Gastroesophageal sphincter (tissue), 4 donors: ENCODE measurements at regions not wholly inside any gene's neighbourhood (a gene's known extent, or its start where the extent isn't known, plus 50 kb on each side); places are given as distances from the start of the nearest gene placed in this dataset.
"Not testable (repeated sequence)": the region's sequence is repeated elsewhere in the genome, so short reads cannot be mapped to it uniquely, and the experiment has no call there.

Source experiments
- ATAC-seq: fragments of 150-250 bp; one replicate; pipeline ENCODE4 v1.9.1; 2016; ENCODE audit warnings: mild to moderate bottlenecking, moderate library complexity
- H3K27ac ChIP-seq, 4 donors: fragments of 200-600 bp; sonication (generic) in 3 of 4; 1 replicate in 3 of 4; 2 replicates in 1 of 4; pipeline ENCODE4 v1.5.1; 2016 to 2019
- H3K27me3 ChIP-seq: fragments of 200-600 bp; sonication (generic); one replicate; pipeline ENCODE4 v1.5.1; 2019
- H3K36me3 ChIP-seq, 2 donors: fragments of 200-600 bp; sonication (generic); one replicate each; pipeline ENCODE4 v1.5.1; 2019; ENCODE audit warnings: control low read depth in 1 of 2
- H3K4me1 ChIP-seq, 3 donors: fragments of 200-600 bp; sonication (generic); 1 replicate in 2 of 3; 2 replicates in 1 of 3; pipeline ENCODE4 v1.5.1; 2016 to 2019; ENCODE audit warnings: control low read depth in 2 of 3
- H3K4me3 ChIP-seq, 2 donors: fragments of 200-600 bp; sonication (generic); one replicate each; pipeline ENCODE4 v1.5.1; 2019; ENCODE audit warnings: mild to moderate bottlenecking in 1 of 2, moderate library complexity in 1 of 2
- H3K9me3 ChIP-seq, 3 donors: fragments of 200-600 bp; sonication (generic); one replicate each; pipeline ENCODE4 v1.5.1; 2017 to 2019; ENCODE audit warnings: control low read depth in 2 of 3
- EP300 ChIP-seq: sonication (generic); formaldehyde crosslinking; IDR thresholded peaks from one replicate; pipeline ENCODE4 v1.6.1; 2017; ENCODE audit warnings: antibody characterized with exemption, mild to moderate bottlenecking
- POLR2A ChIP-seq, 2 donors: fragments of 450-650 bp; IDR thresholded peaks; one replicate each; pipeline ENCODE4 v1.6.1; 2017; ENCODE audit warnings: antibody characterized with exemption in 2 of 2, mild to moderate bottlenecking in 2 of 2, moderate library complexity in 1 of 2
- POLR2AphosphoS5 ChIP-seq: sonication (generic); formaldehyde crosslinking; IDR thresholded peaks from one replicate; pipeline ENCODE4 v1.6.1; 2017; ENCODE audit warnings: antibody characterized with exemption
- WGBS, 2 donors: methylation state at CpG; one replicate each; pipeline ENCODE4 v1.1.5; 2018; ENCODE audit warnings: low coverage in 1 of 2; 5-methylcytosine and 5-hydroxymethylcytosine counted together
- TF ChIP-seq, protein P1 (sequence below), 4 experiments: fragments of 200-600 bp in 2 of 4; fragments of 450-650 bp in 2 of 4; sonication (generic) in 1 of 4; IDR thresholded peaks; one replicate each; pipeline ENCODE4 v1.5.1; 2017 to 2019; ENCODE audit warnings: antibody characterized with exemption in 4 of 4, mild to moderate bottlenecking in 2 of 4, moderate library complexity in 2 of 4

DNA sequence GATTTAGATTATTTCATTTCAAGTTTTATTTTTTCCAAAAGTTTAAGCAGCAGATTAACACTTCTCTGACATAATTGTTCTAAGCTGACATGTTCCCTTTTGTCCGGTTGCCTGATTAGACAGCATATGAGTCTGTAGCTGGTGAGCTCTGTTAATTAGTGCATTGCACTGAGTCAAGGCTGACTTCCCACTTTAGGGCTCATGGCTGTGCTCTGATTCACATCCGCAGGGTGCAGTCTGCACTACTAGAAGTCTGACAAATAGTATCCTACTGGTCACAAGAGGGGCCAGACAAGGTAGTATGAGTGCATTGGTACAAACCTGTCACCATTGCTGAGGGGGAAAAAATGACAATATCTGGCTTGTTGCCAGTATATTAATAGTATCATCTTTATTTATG, 443.9 kb upstream of the ZNF804A start:
- Histone ChIP-seq H3K9me3 (peaks cover 0 to 14% (median 0%) of the 10 kb centered on the region in 3 donors), H3K4me3 (no peak overlapping the region), H3K27me3 (no peaks in the 10 kb centered on the region), H3K4me1 (no peaks in the 10 kb centered on the region), H3K27ac (no peak overlapping the region), H3K36me3 (no peaks in the 10 kb centered on the region)
- TF ChIP-seq POLR2A (IDR thresholded peaks at IDR 0.05) (no peak), EP300 (no peak)
- TF ChIP-seq, protein P1, sequence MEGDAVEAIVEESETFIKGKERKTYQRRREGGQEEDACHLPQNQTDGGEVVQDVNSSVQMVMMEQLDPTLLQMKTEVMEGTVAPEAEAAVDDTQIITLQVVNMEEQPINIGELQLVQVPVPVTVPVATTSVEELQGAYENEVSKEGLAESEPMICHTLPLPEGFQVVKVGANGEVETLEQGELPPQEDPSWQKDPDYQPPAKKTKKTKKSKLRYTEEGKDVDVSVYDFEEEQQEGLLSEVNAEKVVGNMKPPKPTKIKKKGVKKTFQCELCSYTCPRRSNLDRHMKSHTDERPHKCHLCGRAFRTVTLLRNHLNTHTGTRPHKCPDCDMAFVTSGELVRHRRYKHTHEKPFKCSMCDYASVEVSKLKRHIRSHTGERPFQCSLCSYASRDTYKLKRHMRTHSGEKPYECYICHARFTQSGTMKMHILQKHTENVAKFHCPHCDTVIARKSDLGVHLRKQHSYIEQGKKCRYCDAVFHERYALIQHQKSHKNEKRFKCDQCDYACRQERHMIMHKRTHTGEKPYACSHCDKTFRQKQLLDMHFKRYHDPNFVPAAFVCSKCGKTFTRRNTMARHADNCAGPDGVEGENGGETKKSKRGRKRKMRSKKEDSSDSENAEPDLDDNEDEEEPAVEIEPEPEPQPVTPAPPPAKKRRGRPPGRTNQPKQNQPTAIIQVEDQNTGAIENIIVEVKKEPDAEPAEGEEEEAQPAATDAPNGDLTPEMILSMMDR (IDR thresholded peaks at IDR 0.05) = no peak
- WGBS, 2 donors = 57 to 75% methylated on average over 1 to 2 of the region's 2 CpGs
- no peak for ATAC-seq

DNA sequence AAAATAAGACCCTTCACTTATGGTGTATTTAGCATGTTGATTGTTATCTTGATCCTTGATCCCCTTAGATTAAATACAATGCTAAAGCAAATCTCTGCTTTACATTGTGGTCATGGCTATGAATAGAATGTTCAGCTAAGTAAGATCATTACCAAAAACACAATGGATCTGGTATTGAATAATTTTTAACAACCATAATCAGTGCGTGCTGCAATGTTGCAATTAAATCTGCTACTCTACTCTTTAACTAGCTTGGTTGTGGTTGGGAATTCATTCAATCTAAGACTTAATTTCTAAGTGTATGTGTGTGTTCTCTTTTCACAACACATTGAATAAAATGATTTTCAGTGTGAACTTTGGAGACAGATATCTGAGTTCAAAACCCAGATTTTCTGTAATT, 442.5 kb upstream of the ZNF804A start:
- peaks cover 0 to 5% (median 0%) of the 10 kb centered on the region in 3 donors for H3K9me3 ChIP-seq
- H3K36me3 ChIP-seq = no peaks in the 10 kb centered on the region
- no peaks in the 10 kb centered on the region for H3K27me3 ChIP-seq
- no peak overlapping the region for H3K4me3 ChIP-seq
- H3K4me1 ChIP-seq = no peaks in the 10 kb centered on the region
- no peak for ATAC-seq
- no peak for TF ChIP-seq EP300
- H3K27ac ChIP-seq = no peak overlapping the region
- WGBS, 2 donors = 85 to 100% methylated on average over 1 of the region's 1 CpG

DNA sequence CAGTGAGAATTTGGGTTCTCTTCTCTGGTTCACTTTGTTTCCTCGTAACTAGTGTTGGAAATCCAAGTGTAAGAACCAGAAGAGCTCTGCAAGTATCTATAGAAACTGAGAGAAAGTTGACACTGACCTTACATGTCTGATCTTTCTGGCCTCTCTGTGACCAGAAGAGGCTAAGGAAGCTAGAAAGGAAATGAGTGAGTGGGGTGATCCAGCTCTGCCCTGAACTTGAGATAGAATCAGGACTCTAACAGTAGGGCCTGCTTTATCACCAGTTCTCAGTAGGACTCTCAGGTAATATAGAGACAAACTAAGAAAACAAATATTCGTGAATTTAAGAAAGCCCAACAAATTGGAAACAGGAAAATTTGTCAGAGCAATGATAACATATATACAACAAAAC, 441.2 kb upstream of the ZNF804A start:
- H3K4me1 ChIP-seq = no peaks in the 10 kb centered on the region
- H3K27ac ChIP-seq = no peak overlapping the region
- peaks cover 0 to 5% (median 0%) of the 10 kb centered on the region in 3 donors for H3K9me3 ChIP-seq
- 44 to 50% methylated on average over 2 of the region's 2 CpGs for WGBS, 2 donors
- H3K36me3 ChIP-seq = no peaks in the 10 kb centered on the region
- ATAC-seq = no peak
- H3K27me3 ChIP-seq = no peaks in the 10 kb centered on the region
- TF ChIP-seq POLR2AphosphoS5 (no peak), POLR2A (IDR thresholded peaks at IDR 0.05) (no peak), EP300 (no peak)
- TF ChIP-seq, protein P1 (IDR thresholded peaks at IDR 0.05) = no peak
- no peak overlapping the region for H3K4me3 ChIP-seq

DNA sequence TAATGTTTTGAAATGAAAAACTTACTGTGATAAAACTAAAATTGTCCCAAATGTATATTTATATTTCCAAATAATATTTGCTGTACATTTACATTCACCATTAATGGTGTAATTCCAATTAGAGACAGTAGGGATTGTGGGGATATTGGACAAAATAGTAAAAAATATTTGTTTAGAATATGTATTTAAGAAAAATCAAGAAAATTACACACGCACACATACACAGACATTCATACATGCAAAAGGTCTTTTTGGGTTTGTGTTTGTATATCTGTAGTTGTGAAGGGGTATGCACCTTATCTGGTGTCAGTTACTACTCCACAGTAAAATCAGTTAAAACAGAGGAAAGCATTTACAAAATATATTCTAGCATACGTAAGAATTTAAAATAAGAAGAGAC, 435.9 kb upstream of the ZNF804A start:
- H3K27me3 ChIP-seq = no peaks in the 10 kb centered on the region

DNA sequence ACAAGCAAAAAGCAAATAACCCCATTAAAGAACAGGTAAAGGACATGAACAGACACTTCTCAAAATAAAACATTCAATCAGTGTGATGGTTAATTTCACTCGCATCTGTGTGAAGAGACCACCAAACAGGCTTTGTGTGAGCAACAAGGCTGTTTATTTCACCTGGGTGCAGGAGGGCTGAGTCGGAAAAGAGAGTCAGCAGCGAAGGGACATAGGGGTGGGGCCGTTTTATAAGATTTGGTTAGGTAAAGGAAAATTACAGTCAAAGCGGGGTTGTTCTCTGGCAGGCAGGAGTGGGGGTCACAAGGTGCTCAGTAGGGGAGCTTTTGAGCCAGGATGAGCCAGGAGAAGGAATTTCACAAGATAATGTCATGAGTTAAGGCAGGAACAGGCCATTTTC, 429.5 kb upstream of the ZNF804A start:
- H3K27me3 ChIP-seq, H3K9me3 ChIP-seq, H3K4me1 ChIP-seq, H3K36me3 ChIP-seq, ATAC-seq, H3K4me3 ChIP-seq, H3K27ac ChIP-seq: not testable (repeated sequence)
- 83 to 87% methylated on average over 5 of the region's 5 CpGs for WGBS, 2 donors

More for the DNA sequence above, 435.9 kb upstream of the ZNF804A start:
- Histone ChIP-seq H3K4me1 (no peaks in the 10 kb centered on the region), H3K27ac (no peak overlapping the region), H3K36me3 (no peaks in the 10 kb centered on the region), H3K9me3 (peaks cover 0 to 5% (median 0%) of the 10 kb centered on the region in 3 donors), H3K4me3 (no peak overlapping the region)
- whole genome bisulfite sequencing, 2 donors = 86 to 88% methylated on average over 2 of the region's 2 CpGs
- TF ChIP-seq EP300 (no peak), POLR2AphosphoS5 (no peak), POLR2A (IDR thresholded peaks at IDR 0.05) (no peak)
- TF ChIP-seq, protein P1 (IDR thresholded peaks at IDR 0.05) = no peak
- no peak for ATAC-seq

DNA sequence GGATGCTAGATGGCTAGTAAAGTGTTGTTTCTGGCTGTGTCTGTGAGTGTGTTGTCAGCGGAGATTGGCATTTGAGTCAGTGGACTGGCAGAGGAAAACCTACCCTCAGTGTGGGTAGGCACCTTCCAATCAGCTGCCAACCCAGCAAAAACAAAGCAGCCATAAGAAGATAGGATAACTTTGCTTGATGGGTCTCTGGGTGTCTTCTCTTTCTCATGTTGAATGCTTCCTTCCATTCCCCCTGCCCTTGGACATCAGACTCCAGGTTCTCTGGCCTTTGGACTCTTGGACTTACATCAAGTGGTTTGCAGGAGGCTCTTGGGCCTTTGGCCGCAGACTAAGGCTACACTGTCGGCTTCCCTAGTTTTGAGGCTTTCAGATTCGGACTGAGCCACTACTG, 429.0 kb upstream of the ZNF804A start:
- ATAC-seq = no peak
- Histone ChIP-seq H3K36me3 (no peaks in the 10 kb centered on the region), H3K9me3 (no peaks in the 10 kb centered on the region), H3K4me1 (no peaks in the 10 kb centered on the region), H3K27ac (no peak overlapping the region), H3K27me3 (no peaks in the 10 kb centered on the region), H3K4me3 (no peak overlapping the region)
- WGBS, 2 donors = 86 to 100% methylated on average over 3 to 4 of the region's 4 CpGs
- no peak for TF ChIP-seq POLR2A (IDR thresholded peaks at IDR 0.05)
- TF ChIP-seq EP300 = no peak
- TF ChIP-seq POLR2AphosphoS5 = no peak
- TF ChIP-seq, protein P1 (IDR thresholded peaks at IDR 0.05) = no peak
